Transverse colon (tissue), 4 donors: ENCODE measurements at regions not wholly inside any gene's neighbourhood (a gene's known extent, or its start where the extent isn't known, plus 50 kb on each side); places are given as distances from the start of the nearest gene placed in this dataset.
A peak's percentile ranks its signal among the peaks of the same experiment; 100 is the strongest.

Experiments
- DNase-seq: peaks from one replicate; pipeline ENCODE4 v3.0.0-alpha.2; 2019
- H3K27ac ChIP-seq, 4 donors: fragments of 200-600 bp; sonication (generic); 2 replicates each; pipeline ENCODE4 v1.5.1; 2016 to 2018; ENCODE audit warnings: inconsistent platforms in 4 of 4
- H3K27me3 ChIP-seq: fragments of 200-600 bp; sonication (generic); 2 replicates; pipeline ENCODE4 v1.5.1; 2017; ENCODE audit warnings: inconsistent platforms
- H3K36me3 ChIP-seq, 4 donors: fragments of 200-600 bp; sonication (generic); 2 replicates each; pipeline ENCODE4 v1.5.1; 2017 to 2019; ENCODE audit warnings: inconsistent platforms in 4 of 4
- H3K4me1 ChIP-seq, 4 donors: fragments of 200-600 bp; sonication (generic); 2 replicates each; pipeline ENCODE4 v1.5.1; 2017 to 2020; ENCODE audit warnings: inconsistent platforms in 4 of 4
- H3K4me3 ChIP-seq, 4 donors: fragments of 200-600 bp; sonication (generic); 1 replicate in 1 of 4; 2 replicates in 3 of 4; pipeline versions ENCODE4 v1.5.1 to v1.6.1; 2017 to 2019; ENCODE audit warnings: inconsistent platforms in 4 of 4
- H3K9me3 ChIP-seq, 2 donors: fragments of 200-600 bp; sonication (generic); 2 replicates each; pipeline ENCODE4 v1.5.1; 2017 to 2019; ENCODE audit warnings: inconsistent platforms in 2 of 2
- EP300 ChIP-seq: sonication (generic); formaldehyde crosslinking; IDR thresholded peaks from one replicate; pipeline ENCODE4 v1.6.1; 2017; ENCODE audit warnings: antibody characterized with exemption, low read depth
- POLR2A ChIP-seq: fragments of 450-650 bp; IDR thresholded peaks from one replicate; pipeline ENCODE4 v1.6.1; 2016; ENCODE audit warnings: antibody characterized with exemption, mild to moderate bottlenecking, moderate library complexity
- POLR2AphosphoS5 ChIP-seq, 3 donors: sonication (generic); formaldehyde crosslinking; IDR thresholded peaks; one replicate each; pipeline ENCODE4 v1.6.1; 2016; ENCODE audit warnings: antibody characterized with exemption in 3 of 3
- WGBS, 2 donors: methylation state at CpG; one replicate each; pipeline ENCODE4 v1.1.5; 2018; ENCODE audit warnings: low coverage in 1 of 2; 5-methylcytosine and 5-hydroxymethylcytosine counted together
- in situ Hi-C, 4 donors: fragments of 200-750 bp; cut with MboI; loops; one replicate each; pipeline versions ENCODE4 v1.15.0 to v1.15.1; 2017; ENCODE audit warnings: low sequenced_read_pairs in 3 of 4, low pct_ligation_motif_present in 1 of 4, low pct_unique_long_range_greater_than_20kb in 1 of 4
- intact Hi-C: fragments of 100-400 bp; cut with DNase I; formaldehyde crosslinking; loops from one replicate; pipeline ENCODE4 v1.15.1; 2023; ENCODE audit warnings: low total_unique reads
- TF ChIP-seq, protein P1 (sequence below), 5 experiments: fragments of 200-600 bp in 3 of 5; fragments of 450-650 bp in 2 of 5; sonication (generic) in 3 of 5; IDR thresholded peaks; 1 replicate in 2 of 5; 2 replicates in 3 of 5; pipeline ENCODE4 v1.5.1; 2016 to 2017; ENCODE audit warnings: antibody characterized with exemption in 5 of 5, inconsistent platforms in 3 of 5, mild to moderate bottlenecking in 2 of 5, moderate library complexity in 1 of 5

DNA sequence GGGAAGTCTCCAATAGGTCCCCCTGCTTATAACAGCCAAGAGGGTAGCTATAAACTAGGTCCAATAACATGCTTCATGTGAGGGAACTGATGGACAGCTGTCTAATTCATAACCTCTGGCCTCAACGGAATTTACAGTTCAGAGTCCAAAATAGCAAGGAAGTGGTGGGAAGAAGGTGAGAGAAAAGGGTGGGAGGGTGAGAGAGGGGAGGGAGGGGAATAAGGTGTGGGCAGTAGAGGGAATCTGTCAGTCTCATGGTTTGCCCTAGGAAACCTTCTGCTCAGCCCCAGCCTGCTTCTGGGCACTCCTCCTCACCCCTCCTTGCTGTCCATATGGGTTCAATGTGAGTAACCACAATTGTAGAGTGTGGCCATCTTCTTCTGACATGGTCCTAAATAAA lies 133.4 kb upstream of the ADO start:
- Histone ChIP-seq H3K4me3 (no peak overlapping the region), H3K36me3 (no peaks in the 10 kb centered on the region), H3K9me3 (no peaks in the 10 kb centered on the region), H3K27me3 (no peaks in the 10 kb centered on the region), H3K27ac (no peak overlapping the region), H3K4me1 (no peaks in the 10 kb centered on the region)
- no peak for TF ChIP-seq POLR2AphosphoS5 (IDR thresholded peaks at IDR 0.05)
- TF ChIP-seq, protein P1, sequence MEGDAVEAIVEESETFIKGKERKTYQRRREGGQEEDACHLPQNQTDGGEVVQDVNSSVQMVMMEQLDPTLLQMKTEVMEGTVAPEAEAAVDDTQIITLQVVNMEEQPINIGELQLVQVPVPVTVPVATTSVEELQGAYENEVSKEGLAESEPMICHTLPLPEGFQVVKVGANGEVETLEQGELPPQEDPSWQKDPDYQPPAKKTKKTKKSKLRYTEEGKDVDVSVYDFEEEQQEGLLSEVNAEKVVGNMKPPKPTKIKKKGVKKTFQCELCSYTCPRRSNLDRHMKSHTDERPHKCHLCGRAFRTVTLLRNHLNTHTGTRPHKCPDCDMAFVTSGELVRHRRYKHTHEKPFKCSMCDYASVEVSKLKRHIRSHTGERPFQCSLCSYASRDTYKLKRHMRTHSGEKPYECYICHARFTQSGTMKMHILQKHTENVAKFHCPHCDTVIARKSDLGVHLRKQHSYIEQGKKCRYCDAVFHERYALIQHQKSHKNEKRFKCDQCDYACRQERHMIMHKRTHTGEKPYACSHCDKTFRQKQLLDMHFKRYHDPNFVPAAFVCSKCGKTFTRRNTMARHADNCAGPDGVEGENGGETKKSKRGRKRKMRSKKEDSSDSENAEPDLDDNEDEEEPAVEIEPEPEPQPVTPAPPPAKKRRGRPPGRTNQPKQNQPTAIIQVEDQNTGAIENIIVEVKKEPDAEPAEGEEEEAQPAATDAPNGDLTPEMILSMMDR (IDR thresholded peaks at IDR 0.05), result no peak
- no peak for TF ChIP-seq EP300
- TF ChIP-seq POLR2A, result no peak
- WGBS, 2 donors, result 20 to 41% methylated on average over 1 of the region's 1 CpG
- DNase-seq, result no peak
- intact Hi-C loops, result no loop called here
- in situ Hi-C loops, result no loop called here

- Histone ChIP-seq H3K27ac (no peak overlapping the region), H3K4me1 (no peaks in the 10 kb centered on the region), H3K36me3 (no peaks in the 10 kb centered on the region), H3K4me3 (no peak overlapping the region), H3K27me3 (no peaks in the 10 kb centered on the region), H3K9me3 (no peaks in the 10 kb centered on the region)
- intact Hi-C loops, result no loop called here
- 53 to 59% methylated on average over 4 to 8 of the region's 8 CpGs for WGBS, 2 donors
- TF ChIP-seq POLR2AphosphoS5 (IDR thresholded peaks at IDR 0.05) (no peak), EP300 (no peak)
- TF ChIP-seq, protein P1 (IDR thresholded peaks at IDR 0.05), result no peak
- DNase-seq, result peak; percentile 40
- in situ Hi-C loops, result no loop called here
These were observed 123.1 kb upstream of the ADO start for GRCh38 chr10:62681211-62681940.

GRCh38 chr10:62684911-62685310 lies 119.6 kb upstream of the ADO start:
- intact Hi-C loops, result no loop called here
- WGBS, 2 donors, result 81 to 83% methylated on average over 4 to 5 of the region's 5 CpGs
- Histone ChIP-seq H3K27me3 (no peaks in the 10 kb centered on the region), H3K4me3 (no peak overlapping the region), H3K4me1 (peaks cover 0 to 7% (median 0%) of the 10 kb centered on the region in 4 donors), H3K27ac (no peak overlapping the region), H3K36me3 (no peaks in the 10 kb centered on the region), H3K9me3 (no peaks in the 10 kb centered on the region)
- no peak for DNase-seq
- TF ChIP-seq, protein P1 (IDR thresholded peaks at IDR 0.05), result no peak
- TF ChIP-seq POLR2A (no peak), POLR2AphosphoS5 (IDR thresholded peaks at IDR 0.05) (no peak), EP300 (no peak)
- in situ Hi-C loops, result no loop called here

- DNase-seq, result no peak
- H3K27me3 ChIP-seq, result no peaks in the 10 kb centered on the region
- H3K27ac ChIP-seq, result no peak overlapping the region
- no peak overlapping the region for H3K4me3 ChIP-seq
- H3K36me3 ChIP-seq, result no peaks in the 10 kb centered on the region
- H3K4me1 ChIP-seq, result peaks cover 0 to 7% (median 0%) of the 10 kb centered on the region in 4 donors
- TF ChIP-seq POLR2AphosphoS5 (IDR thresholded peaks at IDR 0.05), result no peak
- TF ChIP-seq EP300, result no peak
- TF ChIP-seq, protein P1 (IDR thresholded peaks at IDR 0.05), result no peak
- TF ChIP-seq POLR2A, result no peak
- H3K9me3 ChIP-seq, result no peaks in the 10 kb centered on the region
- intact Hi-C loops, result no loop called here
- in situ Hi-C loops, result no loop called here
These were observed 117.2 kb upstream of the ADO start for GRCh38 chr10:62687230-62687748.
